HG03066 (cell line): ENCODE measurements at regions not wholly inside any gene's neighbourhood (a gene's known extent, or its start where the extent isn't known, plus 50 kb on each side); places are given as distances from the start of the nearest gene placed in this dataset.
"Not testable (repeated sequence)": the region's sequence is repeated elsewhere in the genome, so short reads cannot be mapped to it uniquely, and the experiment has no call there.

Experiments used
- ATAC-seq: cut with Tn5 transposase; IDR thresholded peaks from one replicate; pipeline ENCODE4 v1.9.1; 2021; ENCODE audit warnings: low read depth; ENCODE audit not compliant: unreplicated experiment

DNA sequence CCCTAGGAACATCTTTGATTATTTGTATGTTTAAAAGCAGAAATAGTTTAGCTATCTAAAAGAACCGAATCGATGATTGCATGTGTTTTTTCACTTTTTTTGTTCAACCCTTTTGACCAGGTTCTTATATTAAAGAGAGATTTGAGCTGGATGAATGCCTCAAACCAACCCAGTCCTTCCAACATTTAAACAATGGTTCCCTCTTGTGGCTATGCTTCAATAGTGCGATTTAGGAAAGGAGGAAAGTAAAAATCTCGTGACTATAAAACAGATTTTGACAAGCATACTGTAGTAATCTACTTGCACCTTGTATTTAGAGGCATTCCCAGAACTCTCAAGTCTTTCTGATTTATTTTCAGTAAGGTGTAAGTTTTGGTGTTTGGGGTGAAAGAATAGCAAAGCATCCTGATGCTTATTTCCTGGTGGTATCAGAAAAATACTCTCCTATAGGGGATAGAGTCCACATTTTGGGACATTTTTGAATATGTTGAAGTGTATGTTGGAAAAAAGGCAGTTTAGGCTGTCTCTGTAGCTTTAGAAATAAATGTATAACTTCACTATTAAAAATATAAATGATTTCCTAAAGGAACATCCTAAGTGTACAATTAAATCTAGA lies 159.6 kb upstream of the KCNH8 start:
- ATAC-seq, result no peak

DNA sequence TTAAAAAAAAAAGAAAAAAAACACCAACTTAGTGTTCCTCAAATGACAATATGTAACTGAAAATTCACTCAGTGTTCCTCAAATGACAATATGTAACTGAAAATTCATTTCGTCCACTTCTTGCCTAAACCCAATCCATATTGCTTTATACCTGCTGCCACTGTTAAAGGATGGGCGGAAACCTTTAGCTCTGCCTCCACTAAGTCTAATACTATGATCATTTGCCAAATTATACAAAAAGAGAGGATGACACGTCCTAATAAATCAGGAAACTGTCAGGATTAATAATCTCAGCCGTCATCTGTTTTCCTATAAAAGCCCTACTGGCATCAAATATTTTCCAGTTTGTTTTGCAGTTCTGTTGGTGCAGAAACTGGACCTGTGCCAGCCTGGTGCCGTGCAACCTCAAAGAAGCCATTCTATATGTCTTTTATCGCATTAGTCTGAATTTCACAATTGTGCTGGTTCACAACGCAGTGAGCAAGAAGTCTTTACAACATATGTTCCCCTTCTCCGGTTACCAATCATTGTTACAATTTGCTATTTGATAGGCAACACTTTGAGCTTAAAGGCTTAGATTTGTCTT lies 160.4 kb upstream of the KCNH8 start:
- ATAC-seq, result no peak

DNA sequence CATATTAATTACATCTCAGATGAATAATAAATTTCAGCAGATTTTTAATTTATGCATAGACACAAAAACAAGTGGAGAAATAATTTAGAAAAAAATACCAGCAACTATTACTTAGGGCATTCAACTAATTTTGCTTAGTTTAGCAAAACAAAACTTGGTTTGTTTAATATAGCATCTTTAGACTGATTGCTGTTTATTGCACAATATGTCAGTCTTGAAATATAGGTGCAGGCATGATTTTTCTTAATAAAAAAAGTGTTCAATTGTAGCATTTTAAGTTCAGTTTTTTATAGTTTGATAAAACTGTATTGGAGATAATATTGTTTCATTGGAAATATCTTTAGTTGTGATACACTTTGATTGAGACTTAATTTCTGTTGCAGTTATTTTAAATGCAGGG lies 161.2 kb upstream of the KCNH8 start:
- ATAC-seq, result no peak

DNA sequence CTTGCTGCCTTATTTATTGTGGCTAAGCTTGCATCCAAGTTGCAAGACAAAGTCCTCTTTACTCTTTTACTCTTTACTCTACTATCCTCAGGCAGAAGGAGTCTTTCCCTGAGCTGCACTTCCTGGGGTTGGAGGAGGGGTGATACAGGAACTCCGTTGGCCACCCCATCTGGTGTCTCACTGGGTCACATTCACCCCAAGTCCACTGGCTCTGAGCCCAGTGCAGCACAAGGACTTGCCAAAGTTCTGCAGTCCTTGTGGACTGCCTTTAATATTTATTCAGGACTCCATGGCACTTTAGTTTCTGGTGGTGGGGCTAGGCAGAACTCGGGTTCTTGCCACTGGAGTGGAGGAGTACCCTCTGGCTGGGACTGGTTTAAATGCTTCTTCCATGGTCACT lies 165.4 kb upstream of the KCNH8 start:
- ATAC-seq, result no peak

DNA sequence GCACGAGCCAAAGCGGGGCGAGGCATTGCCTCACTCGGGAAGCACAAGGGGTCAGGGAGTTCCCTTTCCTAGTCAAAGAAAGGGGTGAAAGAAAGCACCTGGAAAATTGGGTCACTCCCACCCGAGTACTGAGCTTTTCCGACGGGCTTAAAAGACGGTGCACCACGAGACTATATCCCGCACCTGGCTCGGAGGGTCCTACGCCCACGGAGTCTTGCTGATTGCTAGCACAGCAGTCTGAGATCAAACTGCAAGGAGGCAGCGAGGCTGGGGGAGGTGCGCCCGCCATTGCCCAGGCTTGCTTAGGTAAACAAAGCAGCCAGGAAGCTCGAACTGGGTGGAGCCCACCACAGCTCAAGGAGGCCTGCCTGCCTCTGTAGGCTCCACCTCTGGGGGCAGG lies 172.2 kb upstream of the KCNH8 start:
- ATAC-seq, result not testable (repeated sequence)

DNA sequence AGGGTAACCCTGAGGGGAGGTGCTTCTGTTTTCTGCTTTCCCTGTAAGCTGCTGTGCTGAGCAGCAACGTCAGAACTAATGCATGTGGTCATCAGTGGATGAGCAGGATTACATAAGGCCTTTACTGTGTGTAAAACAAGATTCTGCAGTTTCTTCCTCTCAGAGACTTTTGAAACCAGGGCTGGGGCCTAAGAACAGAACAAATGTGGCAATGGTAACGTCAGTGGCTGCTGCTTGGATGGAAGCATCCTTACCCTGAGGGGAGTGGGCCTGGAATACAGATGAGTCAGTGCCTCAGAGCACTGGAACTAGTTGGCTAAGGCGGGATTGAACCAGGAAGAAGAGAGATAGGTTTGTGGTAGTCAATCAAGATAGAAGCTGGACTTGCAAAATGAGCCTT lies 180.2 kb upstream of the KCNH8 start:
- no peak for ATAC-seq

DNA sequence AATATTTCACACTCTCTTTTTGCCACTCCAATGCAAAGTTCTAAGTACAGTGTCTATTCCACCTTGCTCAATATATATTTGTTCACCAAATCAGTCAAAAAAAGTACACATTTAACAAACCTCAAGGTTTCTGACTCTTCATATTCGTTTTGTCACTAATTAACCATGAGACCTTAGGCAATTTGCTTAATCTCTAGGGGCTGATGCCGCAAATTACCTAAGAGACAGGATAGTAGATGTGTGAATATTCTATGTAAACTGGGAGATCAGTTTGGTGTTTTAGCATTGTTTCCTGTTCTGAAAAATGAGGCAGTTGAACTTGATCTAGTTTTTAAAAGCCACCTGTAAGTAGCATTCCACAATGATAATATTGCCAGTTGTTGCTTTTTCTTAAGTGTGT lies 182.5 kb upstream of the KCNH8 start:
- no peak for ATAC-seq

DNA sequence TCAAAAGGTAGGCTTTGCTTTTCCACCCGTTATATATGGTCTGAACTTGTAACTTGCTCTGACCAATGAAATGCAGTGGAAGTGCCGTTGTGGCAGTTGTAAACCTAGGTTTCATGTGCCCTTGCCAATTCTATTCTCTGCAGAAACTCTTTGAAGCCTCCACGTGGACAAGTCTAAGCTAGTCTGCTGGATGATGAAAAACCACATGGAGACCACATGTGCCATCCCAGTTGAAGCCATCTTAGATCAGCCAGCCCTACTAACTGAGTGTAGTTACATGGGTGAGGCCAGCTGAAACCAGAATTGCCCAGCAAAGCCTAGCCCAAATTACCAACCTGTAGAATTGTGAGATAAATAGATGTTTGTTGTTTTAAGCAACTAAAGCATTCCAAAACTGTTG lies 183.7 kb upstream of the KCNH8 start:
- ATAC-seq, result no peak

DNA sequence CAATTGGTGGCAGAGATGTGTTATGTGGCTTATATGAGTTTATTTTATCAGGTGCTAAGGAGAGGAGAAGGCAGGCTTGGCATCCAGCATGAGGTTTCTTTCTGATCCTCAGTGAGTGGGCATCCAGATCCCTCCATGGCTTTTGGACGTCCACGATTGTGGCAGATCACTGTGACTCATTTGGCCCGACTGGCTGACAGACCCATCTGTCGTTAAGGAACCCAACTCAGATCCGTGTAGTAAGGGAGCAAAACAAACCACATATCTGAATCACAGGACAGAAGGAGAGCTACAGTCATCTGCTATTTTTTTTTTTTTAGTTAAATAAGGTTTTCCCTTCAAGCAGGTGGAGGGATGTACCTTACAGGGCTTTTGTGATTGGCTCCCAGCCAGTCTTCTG lies 197.0 kb upstream of the KCNH8 start:
- ATAC-seq, result no peak

DNA sequence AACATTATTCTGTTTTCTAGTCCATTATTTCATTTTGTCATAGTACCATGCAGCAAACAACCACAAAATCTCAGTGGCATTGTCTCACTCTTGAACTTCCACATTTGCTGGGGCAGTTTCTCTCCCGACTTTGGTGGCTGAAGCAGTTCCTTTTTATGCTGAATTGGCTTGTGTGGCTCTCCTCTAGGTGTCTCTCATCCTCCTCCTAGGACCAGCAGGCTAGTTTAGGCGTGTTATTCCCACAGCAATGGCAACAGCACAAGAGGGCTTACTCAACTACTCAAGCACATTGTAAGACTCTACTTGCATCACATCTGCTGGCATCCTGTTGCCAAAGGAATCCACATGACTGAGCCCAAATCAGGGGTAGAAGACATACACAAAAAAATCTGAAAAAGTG lies 201.8 kb upstream of the KCNH8 start:
- ATAC-seq, result no peak

DNA sequence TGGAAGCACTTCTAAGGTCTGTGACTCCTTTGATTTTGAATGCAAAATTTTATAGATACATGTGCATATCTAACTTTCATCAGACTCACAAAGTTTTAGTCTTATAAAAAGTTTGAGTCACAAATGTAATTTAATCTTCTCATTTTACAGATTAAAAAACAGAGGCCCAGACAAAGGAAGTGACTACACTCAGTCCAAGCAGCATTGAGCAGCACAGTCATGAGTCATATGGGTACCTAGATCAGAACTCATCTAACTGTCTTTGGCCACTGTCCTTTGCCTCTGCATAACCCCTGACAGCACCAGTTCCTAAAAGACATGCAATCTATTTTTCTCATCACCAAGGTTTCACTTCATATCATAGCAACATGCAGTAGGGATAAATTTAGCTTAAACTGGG lies 210.7 kb upstream of the KCNH8 start:
- no peak for ATAC-seq

DNA sequence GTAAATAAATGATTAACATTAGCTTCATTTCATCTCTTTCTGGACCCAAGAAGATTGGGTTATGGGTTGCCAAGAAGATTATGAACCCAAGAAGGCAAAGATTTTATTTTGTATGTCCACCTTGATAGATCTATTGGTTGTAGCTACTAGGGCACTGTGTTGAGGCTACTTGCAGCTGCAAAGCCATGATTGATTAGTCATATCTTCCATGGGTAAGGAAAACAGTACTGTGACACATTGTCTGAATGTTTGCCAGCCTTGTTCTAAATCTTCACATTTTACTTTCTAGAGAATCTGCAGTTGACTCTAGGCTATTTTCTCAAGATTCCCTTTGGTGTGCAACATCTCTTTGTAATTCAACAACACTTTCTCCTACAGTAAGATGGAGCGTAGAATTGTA lies 229.2 kb upstream of the KCNH8 start:
- ATAC-seq, result no peak

DNA sequence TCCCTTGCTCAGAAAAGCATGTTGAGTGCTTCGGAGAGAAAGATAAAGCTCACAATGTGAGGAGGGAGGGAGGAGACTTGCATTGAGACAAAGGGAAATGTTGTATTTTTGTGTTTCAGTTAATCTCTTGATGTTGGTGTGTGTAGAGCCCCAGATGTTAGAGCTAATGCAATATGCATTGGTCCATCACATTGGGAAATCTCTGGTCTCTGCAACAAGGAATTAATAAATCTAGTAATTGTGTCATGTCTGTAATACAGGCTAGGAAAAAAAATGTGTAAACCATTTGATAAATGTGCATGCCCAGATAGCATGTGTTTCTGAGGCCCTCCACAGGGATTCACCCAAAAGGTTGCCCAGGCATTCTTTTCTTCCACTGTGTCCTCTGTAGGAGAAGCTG lies 230.4 kb upstream of the KCNH8 start:
- no peak for ATAC-seq

DNA sequence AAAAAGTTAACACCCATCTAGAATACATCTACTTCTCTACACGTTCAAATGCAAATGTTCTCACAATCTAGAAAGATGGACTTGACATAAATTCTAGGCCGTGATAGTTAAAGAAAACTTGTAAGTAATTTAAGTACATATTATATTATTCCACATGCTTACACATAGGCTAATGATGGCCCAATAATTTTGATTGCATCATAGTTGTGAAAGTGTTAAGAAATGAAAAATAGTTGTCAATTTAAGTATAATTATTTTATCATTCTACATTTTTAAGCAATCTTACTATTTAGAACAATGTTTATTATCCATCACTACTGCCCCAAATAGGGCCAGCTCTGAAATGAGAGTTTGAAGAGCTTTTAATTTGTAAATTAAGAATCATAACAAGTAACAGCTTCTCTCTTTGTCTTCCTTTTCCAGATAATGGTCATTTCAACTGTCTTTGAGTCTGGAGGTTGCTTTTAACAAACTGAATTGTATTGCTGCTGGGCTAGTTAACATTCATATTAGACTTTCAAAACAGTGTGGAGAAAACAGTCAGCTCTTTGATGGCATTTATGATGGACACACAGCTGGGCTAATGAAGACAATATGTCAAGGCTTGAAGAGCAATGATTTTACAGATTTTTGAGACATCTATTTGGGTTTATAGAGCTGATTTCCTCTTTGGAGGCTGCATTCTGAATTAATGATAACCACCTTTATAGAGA lies 246.1 kb upstream of the KCNH8 start:
- ATAC-seq, result no peak

DNA sequence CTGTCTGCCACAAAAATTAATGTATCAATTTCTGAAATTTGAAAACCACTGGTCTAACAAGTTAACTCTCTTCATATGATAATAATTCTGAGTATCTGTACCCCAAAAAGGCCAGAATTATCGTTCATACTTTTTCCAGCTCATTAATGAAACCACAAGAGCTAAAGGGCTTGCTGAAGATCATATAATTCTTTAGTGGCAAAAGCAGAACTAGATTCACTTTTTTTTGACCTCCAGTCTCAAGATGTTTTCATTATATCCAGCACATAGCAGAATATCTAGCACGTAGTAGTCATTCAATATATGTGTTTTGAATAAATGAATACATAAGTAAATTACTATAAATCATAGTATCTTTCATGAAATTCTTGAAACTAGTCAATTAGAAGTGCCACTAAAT lies 246.7 kb upstream of the KCNH8 start:
- ATAC-seq, result no peak

DNA sequence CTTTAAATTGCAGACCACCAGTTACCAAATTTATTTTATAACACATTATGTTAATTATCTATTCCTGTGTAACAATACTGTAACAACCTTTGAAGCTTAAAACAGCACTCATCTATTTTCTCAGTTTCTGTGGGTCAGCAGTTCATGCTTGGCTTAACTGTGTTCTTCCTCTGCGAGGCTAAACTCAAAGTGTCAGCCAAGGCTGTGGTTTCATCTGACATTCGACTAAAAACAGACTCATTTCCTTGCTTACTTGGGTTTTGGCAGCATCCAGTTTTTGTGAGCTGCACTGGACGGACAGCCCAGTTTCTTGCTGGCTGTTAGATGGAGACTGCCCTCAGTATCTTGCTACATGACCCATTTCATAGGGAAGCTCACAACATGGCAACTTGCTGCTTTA lies 247.3 kb upstream of the KCNH8 start:
- ATAC-seq, result peak; percentile 86

DNA sequence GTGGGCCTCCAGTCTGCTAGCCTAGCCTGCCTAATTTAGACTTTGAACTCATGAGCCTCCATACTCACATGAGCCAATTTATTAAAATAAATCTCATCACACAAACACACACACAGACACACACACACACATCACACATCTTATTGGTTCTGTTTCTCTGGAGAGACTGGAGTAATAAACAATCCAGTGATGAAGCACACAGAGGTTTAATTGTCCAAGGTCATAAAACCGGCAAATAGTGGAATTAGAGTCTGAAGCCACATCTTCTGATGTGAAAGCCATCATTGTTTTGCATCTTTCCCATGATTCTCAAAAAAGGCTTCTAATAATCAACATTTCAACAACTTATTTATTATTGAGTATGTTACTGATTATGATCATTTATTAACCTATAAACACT lies 249.4 kb upstream of the KCNH8 start:
- ATAC-seq, result no peak

DNA sequence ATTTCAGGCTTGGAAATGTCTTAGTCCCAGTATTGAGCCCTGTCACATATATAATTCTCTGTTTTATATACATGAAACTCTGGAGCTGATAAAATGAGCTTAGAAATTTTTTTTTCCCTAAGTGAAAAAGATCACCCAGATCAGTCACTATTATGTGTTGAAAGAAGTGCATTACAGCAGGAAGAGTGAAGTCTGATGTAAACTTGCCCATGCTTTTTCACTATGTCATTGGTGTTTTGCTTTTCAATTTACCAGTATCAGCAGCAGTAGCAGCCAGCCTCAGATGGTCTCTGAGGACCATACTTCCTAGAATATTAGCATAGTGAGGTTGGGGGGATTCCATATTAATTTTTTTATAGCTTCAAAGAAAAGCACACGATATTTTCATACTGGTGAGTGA lies 255.6 kb upstream of the KCNH8 start:
- ATAC-seq, result no peak

DNA sequence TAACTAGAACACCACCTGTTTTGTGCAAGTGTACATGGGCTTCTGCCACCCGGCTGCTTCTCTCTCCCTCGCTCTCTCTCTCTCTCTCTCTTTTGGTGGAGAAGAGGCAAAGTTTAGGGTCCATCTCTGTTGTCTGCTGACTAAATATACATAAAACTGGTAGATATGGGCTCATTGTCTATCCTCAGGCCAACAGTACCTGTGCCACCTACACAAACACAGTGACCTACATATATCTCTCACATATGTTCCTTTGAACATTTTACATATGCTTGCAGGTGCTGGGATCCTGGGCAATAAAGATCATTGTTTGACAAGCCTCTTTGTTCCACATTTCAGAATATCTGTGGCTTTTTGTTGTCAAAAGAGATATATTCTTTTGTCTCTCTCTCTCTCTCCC lies 256.3 kb upstream of the KCNH8 start:
- ATAC-seq, result no peak

DNA sequence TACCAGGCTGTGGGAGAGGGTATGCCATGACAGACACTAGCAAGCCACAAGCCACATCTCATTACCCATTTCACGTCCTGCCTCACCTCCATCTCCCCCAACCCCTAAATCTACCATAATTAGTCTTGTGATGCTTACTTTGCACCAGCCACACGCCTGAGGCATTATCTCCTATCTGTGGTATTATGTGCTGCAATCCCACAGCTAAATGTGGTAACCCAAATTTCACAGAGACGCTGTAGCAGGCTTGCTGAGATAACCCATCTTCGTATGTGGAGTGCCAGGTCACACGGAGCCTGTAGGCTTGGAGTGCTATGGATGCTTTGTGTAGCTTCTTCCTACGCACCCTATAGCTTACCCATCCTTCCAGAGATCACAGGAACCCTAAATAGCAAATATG lies 256.7 kb upstream of the KCNH8 start:
- ATAC-seq, result no peak

DNA sequence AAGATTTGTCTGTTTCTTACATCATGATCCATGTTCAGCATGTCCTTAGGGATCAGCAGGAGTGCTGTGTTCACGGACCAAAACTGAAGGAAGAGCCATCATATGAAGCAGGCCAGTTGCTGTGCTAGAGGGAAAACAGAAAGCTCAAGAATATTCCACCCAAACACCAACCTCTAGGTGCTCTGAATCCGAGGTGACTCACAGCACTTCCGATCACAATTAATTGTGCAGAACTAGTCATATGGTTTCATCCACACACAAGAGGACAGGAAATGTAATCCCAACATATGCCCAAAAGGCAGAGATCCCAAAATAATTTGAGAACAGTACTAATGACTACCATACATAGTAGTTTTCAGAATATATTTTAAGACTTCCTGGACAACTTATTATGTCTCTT lies 257.9 kb upstream of the KCNH8 start:
- ATAC-seq, result no peak

DNA sequence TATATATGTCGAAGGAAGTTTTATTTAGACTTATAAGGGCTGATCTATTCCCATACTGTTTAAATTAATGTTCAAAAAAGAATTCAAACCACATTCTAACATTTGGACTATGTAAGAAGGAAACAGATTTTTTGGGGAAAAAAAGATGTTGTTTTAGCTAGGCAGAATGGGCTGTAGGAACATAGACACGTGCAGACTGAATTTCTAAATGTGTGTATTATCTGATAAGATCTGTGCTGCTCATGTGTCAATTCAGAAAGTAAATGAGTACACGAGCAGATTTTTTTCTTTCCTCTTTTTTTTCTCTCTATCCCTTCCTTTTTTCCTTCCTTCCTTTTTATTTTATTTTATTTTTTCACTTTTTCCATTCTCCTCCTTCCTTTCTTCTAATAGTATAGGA lies 259.5 kb upstream of the KCNH8 start:
- no peak for ATAC-seq
